GM12864 (cell line): ENCODE measurements at regions not wholly inside any gene's neighbourhood (a gene's known extent, or its start where the extent isn't known, plus 50 kb on each side); places are given as distances from the start of the nearest gene placed in this dataset.

Source experiments
- DNase-seq: peaks from one replicate; pipeline ENCODE4 v3.0.0-alpha.2; 2011; ENCODE audit warnings: low read depth
- H3K4me3 ChIP-seq: 2 replicates; pipeline ENCODE4 v1.5.1; 2011; ENCODE audit warnings: mild to moderate bottlenecking, low read depth, low read length, control low read depth
- CTCF ChIP-seq: IDR thresholded peaks from 2 replicates; pipeline ENCODE4 v1.5.1; 2011; ENCODE audit warnings: low read depth, mild to moderate bottlenecking, moderate library complexity, low read length, control low read depth, inconsistent platforms; ENCODE audit errors: missing control alignments

GRCh38 chr5:100424017-100424416 lies 111.2 kb upstream of the FAM174A start:
- TF ChIP-seq CTCF: no peak
- no peak overlapping the region for H3K4me3 ChIP-seq
- DNase-seq: no peak

- H3K4me3 ChIP-seq: no peak overlapping the region
- DNase-seq: no peak
- TF ChIP-seq CTCF: no peak
Measured at GRCh38 chr5:100423330-100423729, 111.8 kb upstream of the FAM174A start.

GRCh38 chr5:100421360-100421759 lies 113.8 kb upstream of the FAM174A start:
- DNase-seq: no peak
- no peak for TF ChIP-seq CTCF

GRCh38 chr5:100418231-100418630 lies 116.9 kb upstream of the FAM174A start:
- H3K4me3 ChIP-seq: no peak overlapping the region
- no peak for DNase-seq
- no peak for TF ChIP-seq CTCF

More at GRCh38 chr5:100421360-100421759, 113.8 kb upstream of the FAM174A start:
- no peak overlapping the region for H3K4me3 ChIP-seq

GRCh38 chr5:100409660-100410151 lies 125.5 kb upstream of the FAM174A start:
- no peak overlapping the region for H3K4me3 ChIP-seq
- no peak for DNase-seq
- TF ChIP-seq CTCF: no peak

GRCh38 chr5:100407053-100407452 lies 128.1 kb upstream of the FAM174A start:
- H3K4me3 ChIP-seq: no peak overlapping the region
- DNase-seq: no peak
- TF ChIP-seq CTCF: no peak

GRCh38 chr5:100406640-100407039 lies 128.5 kb upstream of the FAM174A start:
- no peak for DNase-seq
- no peak for TF ChIP-seq CTCF

More at GRCh38 chr5:100406640-100407039, 128.5 kb upstream of the FAM174A start:
- no peak overlapping the region for H3K4me3 ChIP-seq
